ENCODE measurements at regions not wholly inside any gene's neighbourhood (a gene's known extent, or its start where the extent isn't known, plus 50 kb on each side); places are given as distances from the start of the nearest gene placed in this dataset.

DNA sequence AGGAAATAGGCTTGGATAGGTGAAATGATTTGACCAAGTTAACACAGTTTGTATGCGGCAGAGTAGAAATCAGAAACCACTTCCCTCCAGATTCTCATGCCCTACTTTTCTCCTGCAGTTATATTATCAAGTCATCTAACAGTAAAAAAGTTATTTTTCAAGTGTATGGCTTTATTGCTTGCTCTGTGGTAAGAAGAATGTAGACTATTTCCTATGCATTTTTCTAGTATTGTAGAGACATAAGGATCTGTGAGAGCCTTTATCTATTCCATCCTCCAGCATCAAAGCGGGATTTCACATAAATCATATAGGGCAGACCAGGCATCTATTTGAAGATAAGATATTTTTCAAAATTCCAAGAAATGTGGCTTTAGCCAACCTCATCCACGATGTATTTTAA is 208.5 kb downstream of the TTLL7 start:
- TF ChIP-seq, protein P1, sequence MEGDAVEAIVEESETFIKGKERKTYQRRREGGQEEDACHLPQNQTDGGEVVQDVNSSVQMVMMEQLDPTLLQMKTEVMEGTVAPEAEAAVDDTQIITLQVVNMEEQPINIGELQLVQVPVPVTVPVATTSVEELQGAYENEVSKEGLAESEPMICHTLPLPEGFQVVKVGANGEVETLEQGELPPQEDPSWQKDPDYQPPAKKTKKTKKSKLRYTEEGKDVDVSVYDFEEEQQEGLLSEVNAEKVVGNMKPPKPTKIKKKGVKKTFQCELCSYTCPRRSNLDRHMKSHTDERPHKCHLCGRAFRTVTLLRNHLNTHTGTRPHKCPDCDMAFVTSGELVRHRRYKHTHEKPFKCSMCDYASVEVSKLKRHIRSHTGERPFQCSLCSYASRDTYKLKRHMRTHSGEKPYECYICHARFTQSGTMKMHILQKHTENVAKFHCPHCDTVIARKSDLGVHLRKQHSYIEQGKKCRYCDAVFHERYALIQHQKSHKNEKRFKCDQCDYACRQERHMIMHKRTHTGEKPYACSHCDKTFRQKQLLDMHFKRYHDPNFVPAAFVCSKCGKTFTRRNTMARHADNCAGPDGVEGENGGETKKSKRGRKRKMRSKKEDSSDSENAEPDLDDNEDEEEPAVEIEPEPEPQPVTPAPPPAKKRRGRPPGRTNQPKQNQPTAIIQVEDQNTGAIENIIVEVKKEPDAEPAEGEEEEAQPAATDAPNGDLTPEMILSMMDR (conservative IDR thresholded peaks at IDR 0.05; ENCODE audit: low read depth, low read length), result no peak
- DNase-seq (ENCODE audit: low read depth), result no peak
- no peak overlapping the region for H3K4me3 ChIP-seq (ENCODE audit: low read length)

DNA sequence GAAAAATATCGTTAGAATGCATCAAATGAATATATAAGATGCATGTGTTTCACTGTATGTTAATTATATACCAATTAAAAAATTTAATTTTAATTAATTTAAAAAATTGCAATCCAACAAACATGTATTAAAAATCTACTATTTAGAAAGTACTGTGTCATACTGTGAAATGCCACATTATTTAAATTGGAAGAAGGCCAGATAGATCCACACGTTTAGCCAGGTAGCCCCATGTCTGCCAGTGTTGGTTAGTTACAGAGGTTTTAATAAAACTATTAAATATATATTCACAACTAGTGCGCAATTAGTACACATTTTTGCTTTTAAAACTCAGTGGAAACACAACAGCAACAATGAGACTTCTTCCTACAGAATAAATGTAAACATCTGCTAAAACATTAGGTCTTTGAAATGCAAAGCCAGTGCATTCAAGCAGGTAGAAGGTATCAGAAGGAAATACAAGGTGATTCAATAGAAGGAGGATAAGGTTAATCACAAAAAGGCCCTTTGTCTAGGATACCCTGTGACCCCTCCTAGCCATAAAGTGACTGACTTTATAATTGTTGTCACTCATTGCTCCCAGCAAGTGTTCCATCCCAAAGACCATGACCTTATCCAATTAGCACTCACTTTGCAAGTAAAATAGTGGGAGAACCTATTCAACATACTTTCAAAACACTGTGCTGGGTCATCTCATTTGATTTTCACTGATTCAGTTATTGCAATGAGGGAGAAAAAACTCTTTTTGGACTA is 211.5 kb downstream of the TTLL7 start:
- no peak overlapping the region for H3K4me3 ChIP-seq (ENCODE audit: low read length)
- DNase-seq (ENCODE audit: low read depth), result no peak

DNA sequence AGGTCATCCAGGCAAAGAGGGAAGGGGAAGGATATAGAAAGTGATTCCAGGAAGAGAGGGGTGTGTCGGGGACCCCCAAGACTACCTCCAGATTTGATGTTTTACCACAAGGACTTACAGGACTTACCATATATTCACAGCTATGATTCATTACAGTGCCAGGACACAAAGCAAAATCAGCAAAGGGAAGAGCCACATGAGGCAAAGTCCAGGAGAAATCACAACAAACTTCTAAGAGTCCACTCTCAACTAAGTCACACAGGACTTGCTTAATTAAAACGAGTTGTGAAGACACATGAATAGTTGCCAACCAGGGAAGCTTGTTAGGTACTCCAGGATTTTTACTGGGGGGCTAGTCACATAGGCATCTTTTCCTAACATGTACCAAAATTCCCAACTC is 217.3 kb downstream of the TTLL7 start:
- DNase-seq (ENCODE audit: low read depth), result no peak
- H3K4me3 ChIP-seq (ENCODE audit: low read length), result no peak overlapping the region
- TF ChIP-seq, protein P1 (conservative IDR thresholded peaks at IDR 0.05; ENCODE audit: low read depth, low read length), result no peak

More for the DNA sequence above, 211.5 kb downstream of the TTLL7 start:
- TF ChIP-seq, protein P1 (conservative IDR thresholded peaks at IDR 0.05; ENCODE audit: low read depth, low read length), result no peak

DNA sequence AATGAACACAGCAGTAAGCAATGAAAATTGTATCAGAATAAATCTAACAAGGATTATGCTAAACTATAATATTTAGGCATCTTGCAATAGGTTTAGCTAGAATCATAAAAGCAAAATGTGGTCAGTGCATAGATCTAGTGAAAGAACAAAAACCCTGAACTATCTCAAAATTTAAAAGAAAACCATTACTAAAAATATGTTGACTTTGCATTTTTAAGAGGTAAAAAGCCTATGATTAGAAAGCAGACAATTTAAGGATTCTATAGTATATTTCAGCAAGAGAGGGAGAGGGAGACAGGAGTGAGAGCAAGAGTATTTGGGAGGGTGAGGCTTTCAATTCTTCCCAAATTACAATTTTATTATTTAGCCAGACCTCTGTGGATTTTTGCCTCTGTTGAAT is 219.4 kb downstream of the TTLL7 start:
- TF ChIP-seq, protein P1 (conservative IDR thresholded peaks at IDR 0.05; ENCODE audit: low read depth, low read length), result no peak
- no peak overlapping the region for H3K4me3 ChIP-seq (ENCODE audit: low read length)
- no peak for DNase-seq (ENCODE audit: low read depth)

DNA sequence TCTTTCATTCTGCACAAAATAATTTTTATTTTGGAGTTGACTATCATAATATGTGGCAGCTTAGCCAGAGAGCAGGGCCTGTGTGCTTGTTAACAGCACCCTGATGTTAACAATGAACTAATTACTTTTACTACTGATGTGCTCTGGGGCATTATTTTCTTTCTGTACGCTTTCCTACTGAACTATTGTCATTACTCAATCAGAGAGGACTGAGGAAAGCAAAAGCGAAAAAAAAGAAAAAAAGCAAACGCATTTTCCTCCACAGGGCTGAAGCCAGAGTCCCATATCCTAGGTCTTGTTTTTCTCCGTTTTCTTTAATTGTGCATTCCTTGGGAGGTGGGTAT is 221.2 kb downstream of the TTLL7 start:
- no peak overlapping the region for H3K4me3 ChIP-seq (ENCODE audit: low read length)
- TF ChIP-seq, protein P1 (conservative IDR thresholded peaks at IDR 0.05; ENCODE audit: low read depth, low read length), result no peak
- DNase-seq (ENCODE audit: low read depth), result no peak

DNA sequence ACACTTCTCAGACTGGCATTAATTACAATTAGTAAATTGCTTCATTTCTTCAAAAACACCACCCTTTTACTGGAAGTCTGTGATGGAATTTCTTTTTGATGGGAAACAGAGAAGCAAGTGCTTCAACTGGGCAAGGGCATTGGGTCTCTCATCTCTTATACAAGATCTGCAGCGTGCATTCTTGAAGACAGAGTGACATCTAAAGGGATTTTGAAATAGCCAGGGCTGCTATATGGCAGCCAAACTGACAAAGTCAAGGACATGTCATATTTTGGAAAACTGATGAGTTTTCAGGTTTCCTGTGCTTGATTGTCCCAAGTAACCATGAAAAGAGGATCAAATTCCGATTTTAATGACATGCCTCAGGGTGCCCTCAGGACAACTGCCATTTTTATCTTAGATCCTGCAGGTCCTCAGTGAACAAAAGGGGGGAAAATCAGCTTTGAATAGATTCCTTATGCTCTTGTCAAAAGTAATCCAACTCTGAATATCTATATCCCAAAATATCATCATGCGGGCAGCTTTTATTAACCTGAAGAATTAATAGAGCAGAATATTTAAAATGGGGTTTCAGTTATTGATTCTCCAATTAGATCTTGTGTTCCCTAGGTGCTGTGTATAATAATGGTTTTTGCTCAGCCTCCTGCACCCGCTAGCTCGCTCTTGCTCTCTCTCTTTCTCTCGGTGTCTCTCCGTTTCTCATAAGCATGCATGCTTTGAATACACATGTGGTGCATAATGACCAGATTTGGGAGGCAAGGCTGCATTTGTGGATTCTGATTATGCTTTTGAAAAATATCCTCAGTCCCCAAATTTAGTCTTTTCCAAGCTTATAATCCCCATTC is 221.8 kb downstream of the TTLL7 start:
- no peak for DNase-seq (ENCODE audit: low read depth)

More for the DNA sequence above, 221.8 kb downstream of the TTLL7 start:
- TF ChIP-seq, protein P1 (conservative IDR thresholded peaks at IDR 0.05; ENCODE audit: low read depth, low read length), result no peak
- H3K4me3 ChIP-seq (ENCODE audit: low read length), result no peak overlapping the region

Measured in retinal pigment epithelial cell (primary cell).